GM12878 (cell line): ENCODE measurements at regions not wholly inside any gene's neighbourhood (a gene's known extent, or its start where the extent isn't known, plus 50 kb on each side); places are given as distances from the start of the nearest gene placed in this dataset.

ENCODE experiments used
- ATAC-seq: fragments of 200-7000 bp; cut with Tn5 transposase; 3 replicates; pipeline ENCODE4 v1.9.1; 2020; ENCODE audit warnings: mild to moderate bottlenecking, moderate library complexity
- BruUV-seq: library from RNA; stranded (reverse); fragments of 400-500 nt; replicated peaks from 2 replicates; lab custom pipeline; 2021; lab: Mats Ljungman, UMichigan
- CTCF ChIA-PET: fragments of 300-600 bp; sonication (Branson Sonifier 250); formaldehyde crosslinking; extraction: SDS; loops from one replicate; lab custom pipeline; 2021; ENCODE audit warnings: inconsistent platforms; lab: Yijun Ruan, JAX
- POLR2A ChIA-PET: fragments of 350-600 bp; formaldehyde crosslinking; extraction: SDS; loops from one replicate; lab custom pipeline; 2021; ENCODE audit warnings: inconsistent platforms; lab: Charles Lee
- RAD21 ChIA-PET: fragments of 300-600 bp; sonication (Branson Sonifier 250); formaldehyde crosslinking; loops from one replicate; lab custom pipeline; 2023; ENCODE audit warnings: antibody characterized with exemption; ENCODE audit not compliant: unreplicated experiment; lab: Charles Lee
- SMC1A ChIA-PET: fragments of 300-600 bp; sonication (Branson Sonifier 250); formaldehyde crosslinking; loops from one replicate; lab custom pipeline; 2023; ENCODE audit not compliant: unreplicated experiment, uncharacterized antibody; lab: Charles Lee
- DNase-seq: peaks from one replicate; pipeline ENCODE4 v3.0.0-alpha.2; 2011; ENCODE audit warnings: low read depth, low spot score
- FAIRE-seq: peaks from 3 replicates; lab custom pipeline; 2011; peaks lifted over from hg19 to GRCh38; lab: Jason Lieb, UNC
- H2AFZ ChIP-seq: 2 replicates; pipeline ENCODE4 v1.6.0; 2011; ENCODE audit warnings: low read depth, low read length, control low read depth; ENCODE audit not compliant: control insufficient read depth
- H3K27ac ChIP-seq: 2 replicates; pipeline ENCODE4 v1.5.1; 2011; ENCODE audit warnings: control low read depth; ENCODE audit not compliant: control insufficient read depth, insufficient read depth
- H3K27me3 ChIP-seq, 2 experiments: replicated peaks in 1 of 2; 2 replicates each; pipeline versions ENCODE4 v1.6.0 to v1.6.1; 2011; ENCODE audit warnings: low read length in 1 of 2; ENCODE audit not compliant: control insufficient read depth in 2 of 2, insufficient read depth in 2 of 2
- H3K36me3 ChIP-seq, 2 experiments: 2 replicates each; pipeline ENCODE4 v1.5.1; 2011; ENCODE audit warnings: low read length in 1 of 2; ENCODE audit not compliant: control insufficient read depth in 2 of 2, insufficient read depth in 2 of 2
- H3K4me1 ChIP-seq: 2 replicates; pipeline ENCODE4 v1.6.1; 2011; ENCODE audit warnings: mild to moderate bottlenecking, low read length, moderate library complexity, mixed read lengths; ENCODE audit not compliant: control insufficient read depth, insufficient read depth
- H3K4me2 ChIP-seq: 2 replicates; pipeline ENCODE4 v1.6.0; 2011; ENCODE audit warnings: control low read depth; ENCODE audit not compliant: control insufficient read depth, insufficient read depth
- H3K4me3 ChIP-seq: fragments of 200-600 bp; sonication (generic); 2 replicates; pipeline ENCODE4 v1.5.1; 2016
- H3K79me2 ChIP-seq: 2 replicates; pipeline ENCODE4 v1.6.0; 2011; ENCODE audit warnings: low read length; ENCODE audit not compliant: control insufficient read depth, insufficient read depth
- H3K9ac ChIP-seq: 2 replicates; pipeline ENCODE4 v1.8.0; 2011; ENCODE audit warnings: low read length, control low read depth, mixed read lengths; ENCODE audit not compliant: control insufficient read depth, insufficient read depth
- H3K9me3 ChIP-seq: replicated peaks from 3 replicates; pipeline ENCODE4 v1.5.1; 2011; ENCODE audit warnings: mild to moderate bottlenecking, low read length; ENCODE audit not compliant: control insufficient read depth, insufficient read depth
- H4K20me1 ChIP-seq: 2 replicates; pipeline ENCODE4 v1.6.0; 2011; ENCODE audit not compliant: control insufficient read depth, insufficient read depth
- FOXM1 ChIP-seq: IDR thresholded peaks from 2 replicates; pipeline ENCODE4 v1.6.1; 2012; ENCODE audit warnings: low read depth, mild to moderate bottlenecking, inconsistent platforms, low read length, moderate library complexity
- JUND ChIP-seq: IDR thresholded peaks from 2 replicates; pipeline ENCODE4 v1.6.1; 2012; ENCODE audit warnings: low read depth, mild to moderate bottlenecking, low read length, improper control_type of control experiment, moderate library complexity
- WGBS: methylation state at CpG from one replicate; pipeline ENCODE4 v1.1.6; 2016; ENCODE audit warnings: low lambda C conversion rate; ENCODE audit not compliant: insufficient replicate concordance, insufficient coverage; ENCODE audit errors: missing lambda C conversion rate; 5-methylcytosine and 5-hydroxymethylcytosine counted together
- in situ Hi-C: fragments of 300-500 bp; cut with MboI; formaldehyde crosslinking; loops from 9 replicates; pipeline ENCODE4 v1.14.3; 2018; ENCODE audit warnings: mixed read lengths
- intact Hi-C: fragments of 100-400 bp; cut with micrococcal nuclease; formaldehyde crosslinking; loops from one replicate; pipeline ENCODE4 v1.14.2; 2022; ENCODE audit not compliant: unreplicated experiment
- TF ChIP-seq, protein P1 (sequence below): IDR thresholded peaks from 2 replicates; pipeline ENCODE4 v1.6.1; 2012; ENCODE audit warnings: improper control_type of control experiment, low read depth, low read length; ENCODE audit not compliant: insufficient replicate concordance

DNA sequence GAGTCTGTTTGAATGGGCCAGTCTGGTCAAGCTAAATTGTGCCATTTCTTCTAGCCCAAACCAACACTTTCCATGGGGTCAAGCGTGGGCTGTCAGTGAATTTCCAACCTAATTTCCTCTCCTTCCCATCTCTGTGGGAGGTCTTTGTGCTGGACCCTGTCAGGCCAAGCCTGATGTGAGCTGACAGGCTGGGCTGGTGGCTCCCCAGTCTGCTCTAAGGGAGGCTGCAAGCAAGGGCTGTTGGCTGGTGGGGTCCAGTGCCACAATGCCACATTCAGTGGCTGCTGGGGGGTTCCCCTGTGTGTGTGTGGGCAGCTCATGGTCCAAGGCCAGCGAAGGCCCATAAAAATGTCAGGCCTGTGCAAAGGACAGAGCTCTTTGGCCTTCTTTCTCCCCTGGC, 216.1 kb downstream of the OPA1 start:
- Histone ChIP-seq H2AFZ (no peak overlapping the region), H3K27me3 (no peaks in the 10 kb centered on the region; a peak in 2 of 4 replicates), H3K9ac (no peak overlapping the region), H3K4me1 (no peaks in the 10 kb centered on the region), H4K20me1 (no peaks in the 10 kb centered on the region), H3K79me2 (no peaks in the 10 kb centered on the region), H3K4me3 (no peak overlapping the region), H3K4me2 (no peak overlapping the region), H3K27ac (no peak overlapping the region), H3K9me3 (no peaks in the 10 kb centered on the region), H3K36me3 (no peaks in the 10 kb centered on the region)
- ATAC-seq (no peak), DNase-seq (no peak), FAIRE-seq (no peak)
- BruUV-seq, result no TSS peak
- POLR2A ChIA-PET, result no interaction called here
- SMC1A ChIA-PET, result no interaction called here
- WGBS, result 0% methylated on average over 2 of the region's 2 CpGs
- in situ Hi-C loops (no loop called here), intact Hi-C loops (no loop called here)
- CTCF ChIA-PET, result interaction anchor here (1.0 kb wide), 1 partner anchor 8 kb away, joined by 3 read pairs; no protein-coding TSS in a partner anchor
- RAD21 ChIA-PET, result no interaction called here
- TF ChIP-seq, protein P1, sequence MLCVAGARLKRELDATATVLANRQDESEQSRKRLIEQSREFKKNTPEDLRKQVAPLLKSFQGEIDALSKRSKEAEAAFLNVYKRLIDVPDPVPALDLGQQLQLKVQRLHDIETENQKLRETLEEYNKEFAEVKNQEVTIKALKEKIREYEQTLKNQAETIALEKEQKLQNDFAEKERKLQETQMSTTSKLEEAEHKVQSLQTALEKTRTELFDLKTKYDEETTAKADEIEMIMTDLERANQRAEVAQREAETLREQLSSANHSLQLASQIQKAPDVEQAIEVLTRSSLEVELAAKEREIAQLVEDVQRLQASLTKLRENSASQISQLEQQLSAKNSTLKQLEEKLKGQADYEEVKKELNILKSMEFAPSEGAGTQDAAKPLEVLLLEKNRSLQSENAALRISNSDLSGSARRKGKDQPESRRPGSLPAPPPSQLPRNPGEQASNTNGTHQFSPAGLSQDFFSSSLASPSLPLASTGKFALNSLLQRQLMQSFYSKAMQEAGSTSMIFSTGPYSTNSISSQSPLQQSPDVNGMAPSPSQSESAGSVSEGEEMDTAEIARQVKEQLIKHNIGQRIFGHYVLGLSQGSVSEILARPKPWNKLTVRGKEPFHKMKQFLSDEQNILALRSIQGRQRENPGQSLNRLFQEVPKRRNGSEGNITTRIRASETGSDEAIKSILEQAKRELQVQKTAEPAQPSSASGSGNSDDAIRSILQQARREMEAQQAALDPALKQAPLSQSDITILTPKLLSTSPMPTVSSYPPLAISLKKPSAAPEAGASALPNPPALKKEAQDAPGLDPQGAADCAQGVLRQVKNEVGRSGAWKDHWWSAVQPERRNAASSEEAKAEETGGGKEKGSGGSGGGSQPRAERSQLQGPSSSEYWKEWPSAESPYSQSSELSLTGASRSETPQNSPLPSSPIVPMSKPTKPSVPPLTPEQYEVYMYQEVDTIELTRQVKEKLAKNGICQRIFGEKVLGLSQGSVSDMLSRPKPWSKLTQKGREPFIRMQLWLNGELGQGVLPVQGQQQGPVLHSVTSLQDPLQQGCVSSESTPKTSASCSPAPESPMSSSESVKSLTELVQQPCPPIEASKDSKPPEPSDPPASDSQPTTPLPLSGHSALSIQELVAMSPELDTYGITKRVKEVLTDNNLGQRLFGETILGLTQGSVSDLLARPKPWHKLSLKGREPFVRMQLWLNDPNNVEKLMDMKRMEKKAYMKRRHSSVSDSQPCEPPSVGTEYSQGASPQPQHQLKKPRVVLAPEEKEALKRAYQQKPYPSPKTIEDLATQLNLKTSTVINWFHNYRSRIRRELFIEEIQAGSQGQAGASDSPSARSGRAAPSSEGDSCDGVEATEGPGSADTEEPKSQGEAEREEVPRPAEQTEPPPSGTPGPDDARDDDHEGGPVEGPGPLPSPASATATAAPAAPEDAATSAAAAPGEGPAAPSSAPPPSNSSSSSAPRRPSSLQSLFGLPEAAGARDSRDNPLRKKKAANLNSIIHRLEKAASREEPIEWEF, result no peak
- TF ChIP-seq JUND (no peak), FOXM1 (no peak)
- TF ChIP-seq, all 136 proteins: peak for 0
